ENCODE measurements at regions not wholly inside any gene's neighbourhood (a gene's known extent, or its start where the extent isn't known, plus 50 kb on each side); places are given as distances from the start of the nearest gene placed in this dataset.

- H3K4me3 ChIP-seq (replicated peaks; ENCODE audit: low read depth, low read length), result no peak overlapping the region
- no peak for DNase-seq (ENCODE audit: extremely low read depth, low read depth)
- TF ChIP-seq CTCF (IDR thresholded peaks at IDR 0.05; ENCODE audit: low read depth, low read length, missing control alignments), result no peak
Measured at GRCh38 chr10:76640806-76641205, 996.8 kb downstream of the KCNMA1 start.

- no peak for DNase-seq (ENCODE audit: extremely low read depth, low read depth)
- H3K4me3 ChIP-seq (replicated peaks; ENCODE audit: low read depth, low read length), result no peak overlapping the region
- peak; percentile 55 for TF ChIP-seq CTCF (IDR thresholded peaks at IDR 0.05; ENCODE audit: low read depth, low read length, missing control alignments)
Measured at GRCh38 chr10:76632767-76633051, 1004.9 kb downstream of the KCNMA1 start.

GRCh38 chr10:76631884-76632766 is 1005.5 kb downstream of the KCNMA1 start:
- DNase-seq (ENCODE audit: extremely low read depth, low read depth), result no peak
- no peak for TF ChIP-seq CTCF (IDR thresholded peaks at IDR 0.05; ENCODE audit: low read depth, low read length, missing control alignments)
- no peak overlapping the region for H3K4me3 ChIP-seq (replicated peaks; ENCODE audit: low read depth, low read length)

GRCh38 chr10:76631036-76631670 is 1006.5 kb downstream of the KCNMA1 start:
- H3K4me3 ChIP-seq (replicated peaks; ENCODE audit: low read depth, low read length), result no peak overlapping the region
- no peak for TF ChIP-seq CTCF (IDR thresholded peaks at IDR 0.05; ENCODE audit: low read depth, low read length, missing control alignments)
- DNase-seq (ENCODE audit: extremely low read depth, low read depth), result no peak

- TF ChIP-seq CTCF (IDR thresholded peaks at IDR 0.05; ENCODE audit: low read depth, low read length, missing control alignments), result no peak
- DNase-seq (ENCODE audit: extremely low read depth, low read depth), result no peak
- H3K4me3 ChIP-seq (replicated peaks; ENCODE audit: low read depth, low read length), result no peak overlapping the region
Measured at GRCh38 chr10:76628801-76629200, 1008.8 kb downstream of the KCNMA1 start.

GRCh38 chr10:76626386-76626785 is 1011.2 kb downstream of the KCNMA1 start:
- DNase-seq (ENCODE audit: extremely low read depth, low read depth), result no peak
- no peak overlapping the region for H3K4me3 ChIP-seq (replicated peaks; ENCODE audit: low read depth, low read length)
- no peak for TF ChIP-seq CTCF (IDR thresholded peaks at IDR 0.05; ENCODE audit: low read depth, low read length, missing control alignments)

Data from HFF-Myc (cell line).